HL-60 (cell line): ENCODE measurements at regions not wholly inside any gene's neighbourhood (a gene's known extent, or its start where the extent isn't known, plus 50 kb on each side); places are given as distances from the start of the nearest gene placed in this dataset.

Experiments
- DNase-seq, 2 experiments: peaks; one replicate each; pipeline ENCODE4 v3.0.0-alpha.2; 2010 to 2020; ENCODE audit warnings: low read depth in 1 of 2, low spot score in 1 of 2
- H3K27ac ChIP-seq: fragments of 250-450 bp; sonication (Bioruptor Pico); replicated peaks from 2 replicates; pipeline ENCODE4 v1.5.1; 2020; ENCODE audit warnings: mild to moderate bottlenecking, moderate library complexity
- H3K27me3 ChIP-seq: fragments of 250-450 bp; sonication (Bioruptor Pico); 2 replicates; pipeline ENCODE4 v1.5.1; 2021; ENCODE audit warnings: mild to moderate bottlenecking, moderate library complexity; ENCODE audit not compliant: insufficient read depth, poor library complexity, severe bottlenecking
- H3K4me3 ChIP-seq: replicated peaks from 2 replicates; pipeline ENCODE4 v1.5.1; 2011; ENCODE audit warnings: mild to moderate bottlenecking, control low read depth, low read length; ENCODE audit not compliant: insufficient read depth
- CTCF ChIP-seq: IDR thresholded peaks from one replicate; pipeline ENCODE4 v1.5.1; 2011; ENCODE audit warnings: low read length, control low read depth, inconsistent platforms; ENCODE audit not compliant: insufficient read depth
- GABPA ChIP-seq: IDR thresholded peaks from 2 replicates; pipeline ENCODE4 v1.6.1; 2012; ENCODE audit warnings: low read depth
- POLR2AphosphoS5 ChIP-seq: IDR thresholded peaks from 2 replicates; pipeline ENCODE4 v1.6.1; 2012; ENCODE audit warnings: low read depth
- REST ChIP-seq: IDR thresholded peaks from 2 replicates; pipeline ENCODE4 v1.6.1; 2012; ENCODE audit warnings: low read depth; ENCODE audit not compliant: insufficient replicate concordance
- SPI1 ChIP-seq: IDR thresholded peaks from 2 replicates; pipeline ENCODE4 v1.6.1; 2012; ENCODE audit warnings: low read depth, mild to moderate bottlenecking, borderline replicate concordance

DNA sequence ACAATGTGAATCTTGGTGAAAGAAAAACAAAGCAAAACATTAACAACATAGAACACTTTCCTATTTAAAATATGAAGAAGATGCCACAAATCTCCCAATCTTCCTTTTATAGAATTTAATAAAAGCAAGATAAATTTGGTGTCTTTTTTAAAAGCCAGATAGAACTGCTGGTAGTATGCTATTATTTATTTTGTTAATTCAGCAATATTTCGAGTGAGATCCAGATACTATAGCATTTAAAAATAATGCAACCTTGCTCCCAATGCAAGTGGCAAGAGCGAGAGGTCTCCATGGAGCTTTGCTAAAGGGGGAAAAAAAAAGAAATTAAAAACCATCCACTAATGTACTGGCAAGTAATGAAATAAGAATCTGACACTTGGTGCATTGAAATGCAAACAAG lies 121.8 kb downstream of the IL20RB start:
- Histone ChIP-seq H3K4me3 (no peak overlapping the region), H3K27me3 (peaks cover 6% of the 10 kb centered on the region), H3K27ac (no peak overlapping the region)
- TF ChIP-seq POLR2AphosphoS5 (no peak), REST (no peak), GABPA (no peak), CTCF (no peak), SPI1 (no peak)
- no peak for DNase-seq

- Histone ChIP-seq H3K27me3 (peaks cover 10% of the 10 kb centered on the region), H3K4me3 (no peak overlapping the region), H3K27ac (no peak overlapping the region)
- DNase-seq: no peak
- TF ChIP-seq REST: no peak
- TF ChIP-seq SPI1: no peak
- TF ChIP-seq GABPA: no peak
- TF ChIP-seq POLR2AphosphoS5: no peak
- no peak for TF ChIP-seq CTCF
These were observed 123.9 kb downstream of the IL20RB start for GRCh38 chr3:137081711-137082110.

- H3K4me3 ChIP-seq: no peak overlapping the region
- no peak for TF ChIP-seq POLR2AphosphoS5
- no peak for TF ChIP-seq REST
- no peak for TF ChIP-seq SPI1
- no peak for TF ChIP-seq GABPA
- TF ChIP-seq CTCF: no peak
- H3K27me3 ChIP-seq: peaks cover 10% of the 10 kb centered on the region
- H3K27ac ChIP-seq: no peak overlapping the region
- no peak for DNase-seq
These were observed 125.0 kb downstream of the IL20RB start for GRCh38 chr3:137082763-137083162.
